IMR-90 (cell line): ENCODE measurements at regions not wholly inside any gene's neighbourhood (a gene's known extent, or its start where the extent isn't known, plus 50 kb on each side); places are given as distances from the start of the nearest gene placed in this dataset.

Experiments
- FOS ChIP-seq: fragments of 150-350 bp; IDR thresholded peaks from 2 replicates; pipeline ENCODE4 v1.6.1; 2016; ENCODE audit warnings: low read depth, low read length
- MXI1 ChIP-seq: IDR thresholded peaks from 2 replicates; pipeline ENCODE4 v1.6.1; 2012; ENCODE audit warnings: low read depth, mild to moderate bottlenecking, low read length, moderate library complexity, borderline replicate concordance
- POLR2A ChIP-seq: IDR thresholded peaks from 2 replicates; pipeline ENCODE4 v1.6.1; 2012; ENCODE audit warnings: mild to moderate bottlenecking, low read depth, low read length
- RAD21 ChIP-seq: IDR thresholded peaks from 2 replicates; pipeline ENCODE4 v1.6.1; 2012; ENCODE audit warnings: low read length, improper control_type of control experiment
- TF ChIP-seq, protein P1 (sequence below): conservative IDR thresholded peaks from 2 replicates; pipeline ENCODE4 v1.5.1; 2012; ENCODE audit warnings: mild to moderate bottlenecking, low read depth, low read length, improper control_type of control experiment

DNA sequence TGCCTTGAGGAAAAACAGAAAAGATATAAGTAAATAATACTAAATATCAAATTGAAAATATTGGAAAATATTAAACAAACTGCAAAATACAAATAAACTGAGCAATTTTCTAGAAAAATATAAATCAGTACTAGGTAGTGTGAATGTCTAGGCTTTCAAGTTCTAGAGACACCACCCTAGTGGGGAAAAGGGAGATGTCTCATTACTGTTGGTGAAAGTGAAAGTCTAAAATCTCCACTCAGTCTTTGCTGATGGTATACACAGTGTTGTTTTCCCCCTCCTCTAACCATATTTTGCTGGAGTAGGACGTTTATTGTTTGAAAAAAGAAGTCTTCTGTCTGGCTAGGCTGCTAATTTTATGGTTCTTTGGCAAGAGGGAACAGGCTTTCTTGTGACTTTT is 1368.9 kb downstream of the OTOL1 start:
- TF ChIP-seq, protein P1, sequence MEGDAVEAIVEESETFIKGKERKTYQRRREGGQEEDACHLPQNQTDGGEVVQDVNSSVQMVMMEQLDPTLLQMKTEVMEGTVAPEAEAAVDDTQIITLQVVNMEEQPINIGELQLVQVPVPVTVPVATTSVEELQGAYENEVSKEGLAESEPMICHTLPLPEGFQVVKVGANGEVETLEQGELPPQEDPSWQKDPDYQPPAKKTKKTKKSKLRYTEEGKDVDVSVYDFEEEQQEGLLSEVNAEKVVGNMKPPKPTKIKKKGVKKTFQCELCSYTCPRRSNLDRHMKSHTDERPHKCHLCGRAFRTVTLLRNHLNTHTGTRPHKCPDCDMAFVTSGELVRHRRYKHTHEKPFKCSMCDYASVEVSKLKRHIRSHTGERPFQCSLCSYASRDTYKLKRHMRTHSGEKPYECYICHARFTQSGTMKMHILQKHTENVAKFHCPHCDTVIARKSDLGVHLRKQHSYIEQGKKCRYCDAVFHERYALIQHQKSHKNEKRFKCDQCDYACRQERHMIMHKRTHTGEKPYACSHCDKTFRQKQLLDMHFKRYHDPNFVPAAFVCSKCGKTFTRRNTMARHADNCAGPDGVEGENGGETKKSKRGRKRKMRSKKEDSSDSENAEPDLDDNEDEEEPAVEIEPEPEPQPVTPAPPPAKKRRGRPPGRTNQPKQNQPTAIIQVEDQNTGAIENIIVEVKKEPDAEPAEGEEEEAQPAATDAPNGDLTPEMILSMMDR = no peak
- TF ChIP-seq RAD21 = no peak
- TF ChIP-seq FOS = no peak
- TF ChIP-seq MXI1 = no peak
- TF ChIP-seq POLR2A = no peak
